Effector memory CD4-positive, alpha-beta T cell (primary cell): ENCODE measurements at regions not wholly inside any gene's neighbourhood (a gene's known extent, or its start where the extent isn't known, plus 50 kb on each side); places are given as distances from the start of the nearest gene placed in this dataset.

Source experiments
- DNase-seq, 3 donors: peaks; one replicate each; pipeline ENCODE4 v3.0.0-alpha.2; 2020
- H3K27ac ChIP-seq: 2 replicates; pipeline ENCODE4 v1.7.0; 2013; ENCODE audit warnings: mild to moderate bottlenecking, low read length, moderate library complexity; ENCODE audit not compliant: insufficient read depth, poor library complexity, severe bottlenecking
- H3K27me3 ChIP-seq: replicated peaks from 2 replicates; pipeline ENCODE4 v1.7.0; 2013; ENCODE audit warnings: mild to moderate bottlenecking, low read length; ENCODE audit not compliant: insufficient read depth, control insufficient read depth, poor library complexity, severe bottlenecking
- H3K36me3 ChIP-seq: 2 replicates; pipeline ENCODE4 v1.7.0; 2013; ENCODE audit warnings: mild to moderate bottlenecking, low read length, moderate library complexity; ENCODE audit not compliant: control insufficient read depth, insufficient read depth
- H3K4me1 ChIP-seq: 2 replicates; pipeline ENCODE4 v1.7.0; 2013; ENCODE audit warnings: low read length, mild to moderate bottlenecking; ENCODE audit not compliant: control insufficient read depth, insufficient read depth, poor library complexity, severe bottlenecking
- H3K4me3 ChIP-seq: 2 replicates; pipeline ENCODE4 v1.7.0; 2013; ENCODE audit warnings: low read length, low read depth, mild to moderate bottlenecking; ENCODE audit not compliant: insufficient read depth, poor library complexity, severe bottlenecking
- H3K9me3 ChIP-seq: 2 replicates; pipeline ENCODE4 v1.7.0; 2013; ENCODE audit warnings: mild to moderate bottlenecking, low read length, moderate library complexity; ENCODE audit not compliant: control insufficient read depth

DNA sequence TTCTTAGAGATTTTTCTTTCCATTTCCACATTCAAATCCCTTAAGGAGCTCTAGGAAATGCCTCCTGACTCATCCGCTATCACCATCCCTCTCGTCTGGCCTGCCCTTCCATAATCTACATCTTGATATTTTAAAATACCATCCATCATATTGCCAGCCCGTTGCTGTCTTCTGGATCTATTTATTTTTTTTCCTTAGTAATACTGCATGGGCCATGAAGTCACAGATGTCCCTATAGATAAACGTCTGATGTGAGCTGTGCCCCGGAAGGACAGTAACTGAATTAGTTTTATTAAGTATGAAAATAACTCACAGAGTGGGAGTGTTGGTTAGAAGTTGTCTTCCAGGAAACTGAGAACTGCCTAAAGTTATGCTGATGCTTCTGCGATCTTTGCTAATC lies 76.2 kb downstream of the KLF6 start:
- no peaks in the 10 kb centered on the region for H3K9me3 ChIP-seq
- DNase-seq = no peak
- H3K27me3 ChIP-seq = no peaks in the 10 kb centered on the region
- H3K27ac ChIP-seq = no peak overlapping the region
- H3K36me3 ChIP-seq = no peaks in the 10 kb centered on the region
- no peak overlapping the region for H3K4me3 ChIP-seq
- no peaks in the 10 kb centered on the region for H3K4me1 ChIP-seq

DNA sequence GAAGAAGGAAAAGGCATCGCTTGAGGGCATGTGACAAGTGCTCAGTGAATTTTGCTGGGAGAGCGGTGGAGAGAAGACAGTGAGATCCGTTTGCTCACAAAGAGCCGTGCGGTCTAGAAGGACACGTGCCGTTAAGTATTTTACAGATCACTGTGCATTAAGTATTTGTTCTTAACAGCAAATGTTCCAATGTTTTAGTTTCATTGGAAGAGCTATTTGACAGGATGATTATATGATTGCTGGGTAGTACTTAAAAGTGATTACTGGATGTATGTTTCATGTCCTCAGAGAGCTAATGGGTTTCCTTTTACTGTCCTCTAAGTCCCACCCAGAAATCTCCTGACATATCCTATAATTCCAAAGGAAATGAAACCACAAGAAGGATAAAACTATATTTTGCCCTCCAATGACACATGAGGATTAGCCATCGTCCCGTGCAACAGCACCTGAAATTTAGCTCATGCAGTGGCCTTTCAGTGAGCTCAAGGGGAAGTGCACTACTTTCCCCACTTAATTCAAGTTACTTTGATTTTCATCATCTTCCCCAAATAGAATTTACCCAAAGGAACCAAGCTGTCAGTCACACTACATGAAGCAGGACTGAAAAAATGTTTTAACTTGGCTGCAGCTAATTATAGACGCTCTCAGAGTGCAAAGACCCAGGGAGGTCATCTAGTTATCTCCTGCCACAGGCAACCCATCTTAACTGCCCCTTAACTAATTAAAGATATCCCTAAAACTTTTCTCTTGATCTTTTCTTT lies 80.3 kb downstream of the KLF6 start:
- Histone ChIP-seq H3K27ac (no peak overlapping the region), H3K4me1 (no peaks in the 10 kb centered on the region), H3K9me3 (no peaks in the 10 kb centered on the region), H3K27me3 (no peaks in the 10 kb centered on the region), H3K4me3 (no peak overlapping the region), H3K36me3 (no peaks in the 10 kb centered on the region)
- no peak for DNase-seq

DNA sequence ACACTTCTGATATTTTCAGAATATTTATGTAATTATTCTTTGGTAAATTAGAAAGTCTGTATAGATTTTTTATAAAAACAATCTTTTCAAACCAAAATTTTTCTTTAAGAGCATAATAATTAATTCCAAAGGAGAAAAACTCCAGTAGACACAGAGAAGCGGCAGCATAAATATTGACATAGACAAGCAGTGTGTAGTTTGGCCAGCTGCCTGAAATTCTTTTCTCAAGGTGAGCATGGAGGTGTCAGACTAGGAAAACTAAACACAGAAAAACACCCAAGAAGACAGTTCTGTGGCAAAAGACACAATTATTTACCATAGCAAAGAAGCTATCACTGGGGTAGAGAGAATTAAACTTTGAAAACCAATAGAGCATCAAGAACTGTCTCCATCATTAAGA lies 82.4 kb downstream of the KLF6 start:
- no peaks in the 10 kb centered on the region for H3K27me3 ChIP-seq
- no peaks in the 10 kb centered on the region for H3K36me3 ChIP-seq
- no peaks in the 10 kb centered on the region for H3K4me1 ChIP-seq
- no peak overlapping the region for H3K4me3 ChIP-seq
- H3K27ac ChIP-seq = no peak overlapping the region
- DNase-seq = no peak
- H3K9me3 ChIP-seq = no peaks in the 10 kb centered on the region

DNA sequence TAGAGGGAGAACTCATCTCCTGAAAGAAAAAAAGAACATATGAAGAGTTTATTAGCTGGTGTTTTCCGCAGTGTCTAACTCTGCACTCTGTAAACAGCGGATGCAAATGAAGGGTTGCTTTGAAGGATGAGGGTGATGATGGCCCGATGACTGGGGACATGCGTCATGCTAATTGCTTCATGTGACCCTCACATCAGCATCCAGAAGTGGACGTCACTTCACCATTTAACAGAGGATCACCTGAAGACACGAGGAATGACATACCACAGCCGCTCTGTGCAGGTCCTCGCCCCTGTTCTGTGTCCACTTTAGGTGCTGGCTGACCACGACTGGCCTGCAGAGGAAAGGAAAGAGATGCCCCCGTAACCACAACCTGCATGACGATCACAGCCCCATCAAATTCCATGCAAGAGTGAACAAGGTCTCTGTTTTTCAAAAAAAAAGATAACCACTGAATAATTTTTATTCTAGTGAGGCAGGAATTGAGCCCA lies 82.9 kb downstream of the KLF6 start:
- no peak for DNase-seq
- no peaks in the 10 kb centered on the region for H3K9me3 ChIP-seq
- no peaks in the 10 kb centered on the region for H3K4me1 ChIP-seq
- no peaks in the 10 kb centered on the region for H3K27me3 ChIP-seq
- no peaks in the 10 kb centered on the region for H3K36me3 ChIP-seq
- no peak overlapping the region for H3K4me3 ChIP-seq
- no peak overlapping the region for H3K27ac ChIP-seq

DNA sequence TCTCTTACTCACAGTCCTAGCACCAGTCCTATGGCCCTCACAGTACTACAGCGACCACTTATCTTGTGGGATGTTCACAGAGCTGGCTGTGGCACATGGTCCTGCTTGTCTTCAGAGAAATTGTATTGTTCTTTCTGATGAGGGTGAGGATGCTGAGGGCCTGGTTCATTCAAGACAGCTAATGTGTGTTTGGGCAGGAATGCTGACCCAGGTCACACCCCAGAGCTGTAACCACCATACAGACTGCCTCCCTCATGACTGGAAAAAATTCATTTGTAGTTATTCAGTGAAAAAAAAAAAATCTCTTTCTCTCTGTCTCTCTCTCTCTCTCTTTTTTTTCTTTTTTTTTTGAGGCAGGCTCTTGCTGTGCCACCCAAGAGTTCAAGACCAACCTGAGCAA lies 83.5 kb downstream of the KLF6 start:
- no peaks in the 10 kb centered on the region for H3K4me1 ChIP-seq
- no peak overlapping the region for H3K27ac ChIP-seq
- no peak for DNase-seq
- H3K4me3 ChIP-seq = no peak overlapping the region
- no peaks in the 10 kb centered on the region for H3K36me3 ChIP-seq
- no peaks in the 10 kb centered on the region for H3K9me3 ChIP-seq
- H3K27me3 ChIP-seq = no peaks in the 10 kb centered on the region

DNA sequence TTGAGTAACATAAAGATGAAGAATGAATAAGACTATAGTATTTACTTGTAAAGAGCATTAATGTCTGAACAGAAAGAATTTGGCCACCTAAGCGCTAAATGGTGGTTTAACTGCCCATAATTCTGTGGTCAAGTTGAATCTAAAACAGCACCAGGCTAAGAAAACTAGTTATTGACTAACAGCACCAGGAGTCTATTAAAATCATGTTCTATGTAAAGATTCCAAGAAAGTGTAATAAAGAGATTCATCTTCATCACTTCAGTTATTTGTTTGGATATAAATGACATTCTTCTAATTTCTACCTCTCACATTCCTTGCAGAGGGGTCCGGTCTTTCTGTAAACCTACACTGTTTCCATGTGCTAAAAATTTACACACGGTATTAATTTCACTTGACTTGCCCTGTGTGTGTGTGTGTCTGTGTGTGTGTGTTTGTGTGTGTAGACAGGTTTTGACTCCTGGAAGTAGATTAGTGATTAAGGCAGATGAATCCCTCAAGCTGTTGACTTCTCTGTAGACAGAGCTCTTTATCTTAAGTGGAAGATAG lies 84.4 kb downstream of the KLF6 start:
- Histone ChIP-seq H3K4me3 (no peak overlapping the region), H3K27ac (no peak overlapping the region), H3K27me3 (no peaks in the 10 kb centered on the region), H3K4me1 (no peaks in the 10 kb centered on the region), H3K36me3 (no peaks in the 10 kb centered on the region), H3K9me3 (no peaks in the 10 kb centered on the region)
- DNase-seq = no peak

DNA sequence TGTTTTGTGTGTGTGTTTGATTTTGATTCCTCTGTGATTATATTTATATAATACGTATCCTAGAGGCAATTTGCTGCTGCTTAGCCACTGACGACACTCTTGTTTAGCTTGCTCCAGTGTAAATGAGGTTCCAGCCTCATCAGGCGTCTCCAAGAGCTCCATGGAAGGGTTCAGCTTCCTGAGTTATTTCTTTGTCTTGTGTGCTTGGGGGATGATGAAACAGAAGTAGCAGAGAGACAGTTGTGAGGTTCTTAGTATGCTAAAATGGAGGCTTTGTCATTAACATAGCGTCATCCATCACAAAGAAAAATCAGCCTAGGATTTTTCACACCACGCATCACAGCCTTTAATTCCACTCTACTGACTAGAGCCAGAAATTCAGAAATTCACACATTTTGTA lies 85.1 kb downstream of the KLF6 start:
- Histone ChIP-seq H3K27ac (no peak overlapping the region), H3K4me1 (no peaks in the 10 kb centered on the region), H3K27me3 (no peaks in the 10 kb centered on the region), H3K9me3 (no peaks in the 10 kb centered on the region), H3K36me3 (no peaks in the 10 kb centered on the region), H3K4me3 (no peak overlapping the region)
- DNase-seq = no peak

DNA sequence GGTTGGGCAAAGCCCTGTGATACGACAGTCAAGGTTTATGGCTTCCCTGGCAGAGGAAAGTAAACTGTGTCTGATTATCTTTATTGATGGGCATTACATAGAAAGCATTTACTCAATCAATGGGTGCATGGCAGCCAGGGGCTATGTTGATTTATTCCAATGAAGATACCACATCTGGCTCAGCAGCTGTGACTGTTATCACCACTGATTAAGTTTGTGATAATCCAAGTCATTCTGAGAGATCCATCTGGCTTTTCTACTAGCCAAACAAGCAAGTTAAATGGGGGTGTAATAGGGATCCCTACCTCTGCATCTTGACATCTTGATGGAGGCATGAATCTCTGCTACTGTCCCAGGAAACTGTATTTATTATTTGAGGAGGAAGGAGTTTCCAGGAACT lies 86.7 kb downstream of the KLF6 start:
- DNase-seq = no peak
- Histone ChIP-seq H3K9me3 (no peaks in the 10 kb centered on the region), H3K27ac (no peak overlapping the region), H3K4me3 (no peak overlapping the region), H3K36me3 (no peaks in the 10 kb centered on the region), H3K4me1 (no peaks in the 10 kb centered on the region), H3K27me3 (no peaks in the 10 kb centered on the region)

DNA sequence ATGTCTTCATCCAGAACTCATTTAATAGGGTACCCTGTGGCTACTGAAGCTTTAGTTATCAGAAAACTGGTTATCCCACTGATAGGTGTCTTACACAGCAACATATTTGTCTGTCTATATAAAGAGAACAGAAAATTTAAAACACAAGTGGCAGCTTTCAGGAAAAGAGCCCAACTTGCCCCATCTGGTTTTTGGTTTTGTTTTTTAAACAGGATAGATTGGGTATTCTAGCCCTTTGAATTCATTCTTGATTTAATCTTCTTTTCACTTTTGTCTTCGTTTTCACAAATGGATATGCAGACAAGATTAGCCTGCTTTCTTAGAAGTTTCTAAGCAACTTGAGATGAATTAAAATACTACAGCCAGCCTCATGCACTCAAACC lies 91.3 kb downstream of the KLF6 start:
- H3K36me3 ChIP-seq = no peaks in the 10 kb centered on the region
- H3K9me3 ChIP-seq = no peaks in the 10 kb centered on the region
- no peak overlapping the region for H3K27ac ChIP-seq
- H3K4me1 ChIP-seq = no peaks in the 10 kb centered on the region
- no peaks in the 10 kb centered on the region for H3K27me3 ChIP-seq
- H3K4me3 ChIP-seq = no peak overlapping the region
- DNase-seq = no peak

DNA sequence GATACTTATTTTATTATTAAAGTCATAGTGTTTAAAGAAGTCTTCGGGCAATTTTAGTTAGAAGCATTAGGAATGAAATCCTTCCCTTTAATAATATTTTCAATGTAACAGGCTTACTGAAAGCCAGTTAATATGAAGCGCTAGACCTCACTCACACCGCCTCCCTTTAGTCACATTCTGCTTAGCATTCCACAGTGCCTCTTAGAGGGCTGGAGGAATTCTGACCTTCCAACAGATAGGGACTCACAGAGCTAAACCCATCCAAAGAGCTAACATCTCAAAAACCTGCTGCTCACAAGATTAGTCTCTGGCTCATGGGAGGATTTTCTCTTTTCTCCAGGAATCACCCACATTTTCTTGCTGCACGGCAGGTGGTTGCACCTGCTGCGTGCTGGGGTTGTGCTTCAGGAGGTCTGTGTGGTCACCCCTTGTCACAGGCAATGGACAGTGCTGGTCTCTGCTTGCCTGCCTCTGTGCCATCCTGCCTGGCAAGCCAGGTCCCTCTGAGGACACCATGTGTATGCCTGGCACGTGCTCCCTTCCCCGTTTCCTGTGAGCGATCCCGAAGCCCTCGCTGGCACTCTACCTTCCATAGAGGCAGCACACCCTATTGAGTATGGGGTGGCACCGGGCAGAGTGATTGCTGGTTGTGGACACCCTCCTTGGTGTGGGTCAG lies 91.8 kb downstream of the KLF6 start:
- Histone ChIP-seq H3K36me3 (no peaks in the 10 kb centered on the region), H3K4me1 (no peaks in the 10 kb centered on the region), H3K4me3 (no peak overlapping the region), H3K27me3 (no peaks in the 10 kb centered on the region), H3K27ac (no peak overlapping the region), H3K9me3 (no peaks in the 10 kb centered on the region)
- no peak for DNase-seq
